Right atrium auricular region (tissue), 2 donors: ENCODE measurements at regions not wholly inside any gene's neighbourhood (a gene's known extent, or its start where the extent isn't known, plus 50 kb on each side); places are given as distances from the start of the nearest gene placed in this dataset.

Experiments
- DNase-seq: peaks from one replicate; pipeline ENCODE4 v3.0.0-alpha.2; 2019; ENCODE audit warnings: low spot score
- H3K27ac ChIP-seq, 2 donors: fragments of 200-600 bp; sonication (generic); 1 replicate in 1 of 2; 2 replicates in 1 of 2; pipeline ENCODE4 v1.5.1; 2016 to 2019
- H3K27me3 ChIP-seq, 2 donors: fragments of 200-600 bp; sonication (generic); one replicate each; pipeline versions ENCODE4 v1.5.1 to v1.6.0; 2017 to 2019
- H3K36me3 ChIP-seq: fragments of 200-600 bp; sonication (generic); one replicate; pipeline ENCODE4 v1.5.1; 2016
- H3K4me1 ChIP-seq, 2 donors: fragments of 200-600 bp; sonication (generic); one replicate each; pipeline versions ENCODE4 v1.5.1 to v1.6.0; 2017 to 2019
- H3K4me3 ChIP-seq, 2 donors: fragments of 200-600 bp; sonication (generic); 1 replicate in 1 of 2; 2 replicates in 1 of 2; pipeline ENCODE4 v1.5.1; 2017 to 2019; ENCODE audit warnings: mild to moderate bottlenecking in 1 of 2, moderate library complexity in 1 of 2
- H3K9me3 ChIP-seq, 2 donors: fragments of 200-600 bp; sonication (generic); one replicate each; pipeline ENCODE4 v1.5.1; 2019
- TF ChIP-seq, protein P1 (sequence below), 2 donors: fragments of 200-600 bp; sonication (generic); IDR thresholded peaks; one replicate each; pipeline ENCODE4 v1.5.1; 2019; ENCODE audit warnings: antibody characterized with exemption in 2 of 2

DNA sequence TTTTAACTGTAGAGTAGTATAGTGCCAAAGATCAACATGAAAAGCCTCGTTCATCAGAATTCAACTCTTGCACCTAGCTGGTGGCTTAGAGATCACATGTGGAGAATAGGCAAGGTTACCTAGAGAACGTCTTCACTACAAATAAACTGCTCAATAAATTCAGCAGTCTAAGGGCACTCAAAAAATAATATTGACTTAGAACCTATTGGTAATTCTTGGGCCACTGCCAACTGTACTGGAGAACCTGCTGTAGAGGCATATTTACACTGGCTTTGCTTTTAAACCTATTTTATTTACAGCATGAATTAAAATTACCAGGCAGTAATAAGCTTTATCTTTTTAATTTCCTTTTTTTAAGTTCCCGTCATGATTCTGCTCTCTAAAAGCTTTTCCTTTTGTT lies 343.7 kb downstream of the PDHA2 start:
- no peak for DNase-seq
- no peaks in the 10 kb centered on the region for H3K36me3 ChIP-seq
- H3K27ac ChIP-seq = no peak overlapping the region
- no peaks in the 10 kb centered on the region for H3K9me3 ChIP-seq
- H3K27me3 ChIP-seq = no peaks in the 10 kb centered on the region
- TF ChIP-seq, protein P1, sequence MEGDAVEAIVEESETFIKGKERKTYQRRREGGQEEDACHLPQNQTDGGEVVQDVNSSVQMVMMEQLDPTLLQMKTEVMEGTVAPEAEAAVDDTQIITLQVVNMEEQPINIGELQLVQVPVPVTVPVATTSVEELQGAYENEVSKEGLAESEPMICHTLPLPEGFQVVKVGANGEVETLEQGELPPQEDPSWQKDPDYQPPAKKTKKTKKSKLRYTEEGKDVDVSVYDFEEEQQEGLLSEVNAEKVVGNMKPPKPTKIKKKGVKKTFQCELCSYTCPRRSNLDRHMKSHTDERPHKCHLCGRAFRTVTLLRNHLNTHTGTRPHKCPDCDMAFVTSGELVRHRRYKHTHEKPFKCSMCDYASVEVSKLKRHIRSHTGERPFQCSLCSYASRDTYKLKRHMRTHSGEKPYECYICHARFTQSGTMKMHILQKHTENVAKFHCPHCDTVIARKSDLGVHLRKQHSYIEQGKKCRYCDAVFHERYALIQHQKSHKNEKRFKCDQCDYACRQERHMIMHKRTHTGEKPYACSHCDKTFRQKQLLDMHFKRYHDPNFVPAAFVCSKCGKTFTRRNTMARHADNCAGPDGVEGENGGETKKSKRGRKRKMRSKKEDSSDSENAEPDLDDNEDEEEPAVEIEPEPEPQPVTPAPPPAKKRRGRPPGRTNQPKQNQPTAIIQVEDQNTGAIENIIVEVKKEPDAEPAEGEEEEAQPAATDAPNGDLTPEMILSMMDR (IDR thresholded peaks at IDR 0.05) = no peak
- no peaks in the 10 kb centered on the region for H3K4me1 ChIP-seq
- H3K4me3 ChIP-seq = no peak overlapping the region

GRCh38 chr4:96186593-96186992 lies 346.7 kb downstream of the PDHA2 start:
- H3K9me3 ChIP-seq = no peaks in the 10 kb centered on the region
- no peaks in the 10 kb centered on the region for H3K4me1 ChIP-seq
- no peak for DNase-seq
- H3K36me3 ChIP-seq = no peaks in the 10 kb centered on the region
- no peak overlapping the region for H3K27ac ChIP-seq
- H3K4me3 ChIP-seq = no peak overlapping the region
- TF ChIP-seq, protein P1 (IDR thresholded peaks at IDR 0.05) = no peak
- no peaks in the 10 kb centered on the region for H3K27me3 ChIP-seq

- no peak for DNase-seq
- H3K4me3 ChIP-seq = no peak overlapping the region
- no peaks in the 10 kb centered on the region for H3K27me3 ChIP-seq
- H3K27ac ChIP-seq = no peak overlapping the region
- no peaks in the 10 kb centered on the region for H3K9me3 ChIP-seq
- TF ChIP-seq, protein P1 (IDR thresholded peaks at IDR 0.05) = no peak
- no peaks in the 10 kb centered on the region for H3K4me1 ChIP-seq
- no peaks in the 10 kb centered on the region for H3K36me3 ChIP-seq
Observed at GRCh38 chr4:96189761-96190160, 349.9 kb downstream of the PDHA2 start.

- DNase-seq = no peak
- H3K4me1 ChIP-seq = no peaks in the 10 kb centered on the region
- H3K9me3 ChIP-seq = no peaks in the 10 kb centered on the region
- no peak overlapping the region for H3K27ac ChIP-seq
- TF ChIP-seq, protein P1 (IDR thresholded peaks at IDR 0.05) = no peak
- no peaks in the 10 kb centered on the region for H3K27me3 ChIP-seq
- no peaks in the 10 kb centered on the region for H3K36me3 ChIP-seq
- no peak overlapping the region for H3K4me3 ChIP-seq
Observed at GRCh38 chr4:96193061-96193460, 353.2 kb downstream of the PDHA2 start.

DNA sequence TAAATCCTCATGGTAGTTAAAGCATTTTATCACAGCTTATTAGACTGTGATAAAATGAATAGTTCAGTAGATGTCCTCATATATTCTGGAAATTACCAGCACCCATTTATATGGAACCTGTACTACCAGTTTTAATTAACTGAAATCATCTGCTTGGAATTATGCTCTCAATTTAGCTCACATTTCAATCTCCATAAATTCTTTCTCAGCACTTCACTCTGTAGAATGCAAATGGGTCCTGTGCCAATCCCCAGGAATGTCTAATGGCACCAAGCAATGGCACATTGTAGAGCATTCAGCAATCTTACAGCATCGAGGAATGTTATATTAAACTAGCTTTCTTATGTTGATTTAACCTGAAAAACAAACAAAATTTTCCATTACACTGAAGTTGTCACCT lies 355.1 kb downstream of the PDHA2 start:
- TF ChIP-seq, protein P1 (IDR thresholded peaks at IDR 0.05) = no peak
- no peaks in the 10 kb centered on the region for H3K36me3 ChIP-seq
- H3K4me3 ChIP-seq = no peak overlapping the region
- H3K27ac ChIP-seq = no peak overlapping the region
- no peak for DNase-seq
- no peaks in the 10 kb centered on the region for H3K4me1 ChIP-seq
- H3K9me3 ChIP-seq = no peaks in the 10 kb centered on the region
- H3K27me3 ChIP-seq = no peaks in the 10 kb centered on the region

DNA sequence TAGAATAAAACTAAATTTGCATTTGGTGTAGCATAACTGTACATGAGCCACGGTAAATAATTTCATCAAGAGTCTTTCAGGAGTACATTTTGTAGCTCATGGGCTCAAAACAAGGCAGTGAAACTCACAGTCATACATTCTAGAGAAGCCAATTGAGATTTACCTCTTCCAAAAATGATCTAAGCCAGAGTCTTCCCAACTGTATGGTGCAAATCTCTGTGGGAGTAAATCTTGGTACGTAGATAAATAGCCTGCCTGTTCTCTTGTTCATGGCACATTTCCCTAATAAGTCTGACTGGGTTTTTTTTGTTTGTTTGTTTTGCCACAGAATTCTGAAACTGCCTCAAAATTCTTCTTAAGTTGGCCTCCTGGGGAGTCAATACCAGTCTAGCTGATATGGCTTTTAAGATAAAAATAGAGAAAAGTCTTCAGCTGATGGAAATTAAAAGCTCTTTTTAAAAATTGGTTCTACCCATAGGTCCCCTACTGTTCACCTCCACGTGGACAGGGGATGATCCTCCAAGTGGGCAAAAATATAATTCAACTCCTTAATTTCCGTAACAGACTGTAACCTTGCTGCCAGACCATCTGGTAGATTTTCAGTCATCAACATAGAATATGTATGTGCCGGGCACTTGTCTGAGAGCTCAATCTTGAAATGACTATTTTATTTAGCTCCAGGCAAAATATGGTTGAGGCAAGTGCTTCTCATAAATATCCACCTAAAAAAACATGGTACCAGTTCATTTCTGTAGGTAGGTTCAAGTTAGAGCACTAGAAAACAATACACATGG lies 365.4 kb downstream of the PDHA2 start:
- no peaks in the 10 kb centered on the region for H3K9me3 ChIP-seq
- no peaks in the 10 kb centered on the region for H3K36me3 ChIP-seq
- TF ChIP-seq, protein P1 (IDR thresholded peaks at IDR 0.05) = no peak
- H3K27ac ChIP-seq = no peak overlapping the region
- H3K4me3 ChIP-seq = no peak overlapping the region
- DNase-seq = no peak
- H3K4me1 ChIP-seq = no peaks in the 10 kb centered on the region
- H3K27me3 ChIP-seq = no peaks in the 10 kb centered on the region
